OCI-LY1 (cell line): ENCODE measurements at regions not wholly inside any gene's neighbourhood (a gene's known extent, or its start where the extent isn't known, plus 50 kb on each side); places are given as distances from the start of the nearest gene placed in this dataset.
A peak's percentile ranks its signal among the peaks of the same experiment; 100 is the strongest.

Experiments
- H2AFZ ChIP-seq: fragments of 200-600 bp; sonication (generic), shearing (Covaris generic); 2 replicates; pipeline ENCODE4 v1.6.0; 2014; ENCODE audit warnings: antibody characterized with exemption, mild to moderate bottlenecking, low read length
- H3F3A ChIP-seq: fragments of 200-600 bp; sonication (generic), shearing (Covaris generic); 2 replicates; pipeline ENCODE4 v1.6.0; 2014; ENCODE audit warnings: mild to moderate bottlenecking, antibody characterized with exemption, low read length, moderate library complexity; ENCODE audit not compliant: insufficient read depth
- H3K27ac ChIP-seq: fragments of 200-600 bp; sonication (generic); 2 replicates; pipeline ENCODE4 v1.5.1; 2014; ENCODE audit warnings: low read length, mixed run types, mild to moderate bottlenecking, low read depth; ENCODE audit not compliant: poor library complexity, severe bottlenecking
- H3K27me3 ChIP-seq: fragments of 200-600 bp; sonication (generic); 2 replicates; pipeline ENCODE4 v1.6.0; 2014; ENCODE audit warnings: antibody characterized with exemption, mild to moderate bottlenecking, low read length, moderate library complexity; ENCODE audit not compliant: insufficient read depth
- H3K36me3 ChIP-seq: fragments of 200-600 bp; sonication (generic); 2 replicates; pipeline ENCODE4 v1.6.1; 2014; ENCODE audit warnings: mild to moderate bottlenecking, antibody characterized with exemption, low read length, moderate library complexity, mixed read lengths; ENCODE audit not compliant: insufficient read depth
- H3K4me1 ChIP-seq: fragments of 200-600 bp; sonication (generic); 2 replicates; pipeline ENCODE4 v1.5.1; 2014; ENCODE audit warnings: mild to moderate bottlenecking, low read length, moderate library complexity; ENCODE audit not compliant: insufficient read depth, severe bottlenecking
- H3K4me2 ChIP-seq: fragments of 200-600 bp; sonication (generic), shearing (Covaris generic); 2 replicates; pipeline ENCODE4 v1.6.1; 2014; ENCODE audit warnings: low read length
- H3K4me3 ChIP-seq: fragments of 200-600 bp; sonication (generic); 2 replicates; pipeline ENCODE4 v1.5.1; 2014; ENCODE audit warnings: low read length, low read depth, mild to moderate bottlenecking, mixed read lengths; ENCODE audit not compliant: poor library complexity, severe bottlenecking
- H3K79me2 ChIP-seq: fragments of 200-600 bp; shearing (Covaris generic); 2 replicates; pipeline ENCODE4 v1.6.1; 2016; ENCODE audit warnings: mixed run types, low read length, mixed read lengths; ENCODE audit not compliant: insufficient read depth
- H3K9ac ChIP-seq: fragments of 200-600 bp; sonication (generic), shearing (Covaris generic); 2 replicates; pipeline ENCODE4 v1.6.1; 2014; ENCODE audit warnings: mild to moderate bottlenecking, low read length, mixed read lengths
- H3K9me2 ChIP-seq: fragments of 200-600 bp; sonication (generic), shearing (Covaris generic); 2 replicates; pipeline ENCODE4 v1.6.1; 2014; ENCODE audit warnings: low read depth, mild to moderate bottlenecking, low read length, mixed read lengths
- H3K9me3 ChIP-seq: fragments of 200-600 bp; shearing (Covaris generic); 2 replicates; pipeline ENCODE4 v1.6.1; 2014; ENCODE audit warnings: low read length, mixed read lengths
- H4K20me1 ChIP-seq: fragments of 200-600 bp; sonication (generic), shearing (Covaris generic); 2 replicates; pipeline ENCODE4 v1.6.0; 2016; ENCODE audit warnings: mild to moderate bottlenecking, low read length; ENCODE audit not compliant: insufficient read depth
- CTCF ChIP-seq: fragments of 200-600 bp; sonication (generic), shearing (Covaris generic); IDR thresholded peaks from 2 replicates; pipeline ENCODE4 v1.5.1; 2017; ENCODE audit warnings: mild to moderate bottlenecking, antibody characterized with exemption, low read length, moderate library complexity, mixed read lengths
- EZH2 ChIP-seq: fragments of 200-600 bp; sonication (generic), shearing (Covaris generic); IDR thresholded peaks from 2 replicates; pipeline ENCODE4 v1.8.0; 2017; ENCODE audit warnings: borderline replicate concordance, mixed run types, mild to moderate bottlenecking, antibody characterized with exemption, low read length, moderate library complexity, mixed read lengths

- TF ChIP-seq CTCF (no peak), EZH2 (no peak)
- no peak overlapping the region for H3K27ac ChIP-seq
Measured at GRCh38 chr12:92416385-92416812, 270.8 kb upstream of the BTG1 start.

GRCh38 chr12:92414170-92415070 lies 268.8 kb upstream of the BTG1 start:
- Histone ChIP-seq H3K27me3 (no peaks in the 10 kb centered on the region), H3K4me2 (peak overlapping the region; percentile 18; the same call in 1 of the 2 replicates), H3K36me3 (no peaks in the 10 kb centered on the region), H3F3A (no peaks in the 10 kb centered on the region), H3K9me3 (no peaks in the 10 kb centered on the region), H3K9ac (peak overlapping the region; percentile 22; the same call in 1 of the 2 replicates), H3K9me2 (no peaks in the 10 kb centered on the region), H3K4me1 (peaks cover 37% of the 10 kb centered on the region), H3K27ac (peak overlapping the region; percentile 1), H3K79me2 (no peaks in the 10 kb centered on the region), H3K4me3 (no peak overlapping the region), H4K20me1 (no peaks in the 10 kb centered on the region), H2AFZ (peak overlapping the region; percentile 3)
- no peak for TF ChIP-seq EZH2
- TF ChIP-seq CTCF = peak; percentile 24; the same call in 1 of the 2 replicates

More at GRCh38 chr12:92416385-92416812, 270.8 kb upstream of the BTG1 start:
- no peaks in the 10 kb centered on the region for H3K9me2 ChIP-seq
- H3K9ac ChIP-seq = no peak overlapping the region
- no peak overlapping the region for H3K4me3 ChIP-seq
- H3K79me2 ChIP-seq = no peaks in the 10 kb centered on the region
- H3K4me2 ChIP-seq = no peak overlapping the region
- no peaks in the 10 kb centered on the region for H3F3A ChIP-seq
- no peaks in the 10 kb centered on the region for H3K36me3 ChIP-seq
- H2AFZ ChIP-seq = no peak overlapping the region; the same call in 1 of the 2 replicates
- no peaks in the 10 kb centered on the region for H3K9me3 ChIP-seq
- H3K27me3 ChIP-seq = no peaks in the 10 kb centered on the region
- no peaks in the 10 kb centered on the region for H4K20me1 ChIP-seq
- peaks cover 29% of the 10 kb centered on the region for H3K4me1 ChIP-seq

GRCh38 chr12:92413286-92413685 lies 267.6 kb upstream of the BTG1 start:
- Histone ChIP-seq H2AFZ (no peak overlapping the region), H3K9me3 (no peaks in the 10 kb centered on the region), H3K4me3 (no peak overlapping the region), H3K27ac (no peak overlapping the region), H3K4me2 (no peak overlapping the region), H3K27me3 (no peaks in the 10 kb centered on the region), H4K20me1 (no peaks in the 10 kb centered on the region), H3K9me2 (no peaks in the 10 kb centered on the region), H3K79me2 (no peaks in the 10 kb centered on the region), H3F3A (no peaks in the 10 kb centered on the region), H3K4me1 (peaks cover 48% of the 10 kb centered on the region), H3K36me3 (no peaks in the 10 kb centered on the region), H3K9ac (no peak overlapping the region)
- TF ChIP-seq EZH2 = no peak
